ENCODE measurements at regions not wholly inside any gene's neighbourhood (a gene's known extent, or its start where the extent isn't known, plus 50 kb on each side); places are given as distances from the start of the nearest gene placed in this dataset.

GRCh38 chr10:78639629-78640028 lies 429.1 kb upstream of the ZMIZ1 start:
- no peak for DNase-seq (ENCODE audit: low read depth)
- TF ChIP-seq CTCF (IDR thresholded peaks at IDR 0.05; ENCODE audit: insufficient read depth, low read length, poor library complexity, severe bottlenecking) = no peak
- Histone ChIP-seq H3K36me3 (ENCODE audit: control insufficient read depth, insufficient read depth, low read length) (no peaks in the 10 kb centered on the region), H3K4me3 (ENCODE audit: low read depth, low read length) (no peak overlapping the region), H3K27me3 (ENCODE audit: control insufficient read depth, insufficient read depth, low read length) (peaks cover 4% of the 10 kb centered on the region)

GRCh38 chr10:78640796-78641636 lies 427.8 kb upstream of the ZMIZ1 start:
- DNase-seq (ENCODE audit: low read depth) = no peak
- Histone ChIP-seq H3K27me3 (ENCODE audit: control insufficient read depth, insufficient read depth, low read length) (peaks cover under 1% of the 10 kb centered on the region), H3K36me3 (ENCODE audit: control insufficient read depth, insufficient read depth, low read length) (no peaks in the 10 kb centered on the region), H3K4me3 (ENCODE audit: low read depth, low read length) (no peak overlapping the region)
- no peak for TF ChIP-seq CTCF (IDR thresholded peaks at IDR 0.05; ENCODE audit: insufficient read depth, low read length, poor library complexity, severe bottlenecking)

GRCh38 chr10:78641693-78642092 lies 427.1 kb upstream of the ZMIZ1 start:
- Histone ChIP-seq H3K4me3 (ENCODE audit: low read depth, low read length) (no peak overlapping the region), H3K36me3 (ENCODE audit: control insufficient read depth, insufficient read depth, low read length) (no peaks in the 10 kb centered on the region), H3K27me3 (ENCODE audit: control insufficient read depth, insufficient read depth, low read length) (no peaks in the 10 kb centered on the region)
- DNase-seq (ENCODE audit: low read depth) = no peak
- no peak for TF ChIP-seq CTCF (IDR thresholded peaks at IDR 0.05; ENCODE audit: insufficient read depth, low read length, poor library complexity, severe bottlenecking)

GRCh38 chr10:78642269-78642816 lies 426.4 kb upstream of the ZMIZ1 start:
- Histone ChIP-seq H3K27me3 (ENCODE audit: control insufficient read depth, insufficient read depth, low read length) (no peaks in the 10 kb centered on the region), H3K4me3 (ENCODE audit: low read depth, low read length) (no peak overlapping the region), H3K36me3 (ENCODE audit: control insufficient read depth, insufficient read depth, low read length) (no peaks in the 10 kb centered on the region)
- TF ChIP-seq CTCF (IDR thresholded peaks at IDR 0.05; ENCODE audit: insufficient read depth, low read length, poor library complexity, severe bottlenecking) = no peak
- DNase-seq (ENCODE audit: low read depth) = no peak

- no peak for TF ChIP-seq CTCF (IDR thresholded peaks at IDR 0.05; ENCODE audit: insufficient read depth, low read length, poor library complexity, severe bottlenecking)
- DNase-seq (ENCODE audit: low read depth) = no peak
- Histone ChIP-seq H3K36me3 (ENCODE audit: control insufficient read depth, insufficient read depth, low read length) (no peaks in the 10 kb centered on the region), H3K4me3 (ENCODE audit: low read depth, low read length) (no peak overlapping the region), H3K27me3 (ENCODE audit: control insufficient read depth, insufficient read depth, low read length) (no peaks in the 10 kb centered on the region)
Measured at GRCh38 chr10:78643513-78643912, 425.3 kb upstream of the ZMIZ1 start.
